WTC11 (cell line): ENCODE measurements at regions not wholly inside any gene's neighbourhood (a gene's known extent, or its start where the extent isn't known, plus 50 kb on each side); places are given as distances from the start of the nearest gene placed in this dataset.
"Not testable (repeated sequence)": the region's sequence is repeated elsewhere in the genome, so short reads cannot be mapped to it uniquely, and the experiment has no call there.

Experiments used
- ATAC-seq: fragments of 200-7000 bp; cut with Tn5 transposase; 2 replicates; pipeline ENCODE4 v1.10.0; 2021; ENCODE audit warnings: mild to moderate bottlenecking, moderate library complexity
- CTCF ChIA-PET: fragments of 300-600 bp; sonication (Branson Sonifier 250); formaldehyde crosslinking; loops from one replicate; lab custom pipeline; 2021; ENCODE audit warnings: antibody characterized with exemption; lab: Charles Lee
- POLR2A ChIA-PET: fragments of 350-600 bp; sonication (Branson Sonifier 250); formaldehyde crosslinking; loops from one replicate; lab custom pipeline; 2021; ENCODE audit warnings: antibody characterized with exemption; lab: Charles Lee
- DNase-seq: peaks from one replicate; pipeline ENCODE4 v3.0.0; 2021; ENCODE audit warnings: low spot score
- H3K27ac Mint-ChIP-seq: 2 replicates; pipeline ENCODE4 v1.8.0; 2021; ENCODE audit warnings: mixed read lengths
- H3K27me3 Mint-ChIP-seq: 2 replicates; pipeline ENCODE4 v1.8.0; 2021; ENCODE audit warnings: low read depth, mild to moderate bottlenecking, moderate library complexity, mixed read lengths
- H3K36me3 Mint-ChIP-seq: 2 replicates; pipeline ENCODE4 v1.8.0; 2021; ENCODE audit warnings: mixed read lengths
- H3K4me1 Mint-ChIP-seq: 2 replicates; pipeline ENCODE4 v1.8.0; 2022; ENCODE audit warnings: mixed read lengths
- H3K4me3 Mint-ChIP-seq: 2 replicates; pipeline ENCODE4 v1.8.0; 2021; ENCODE audit warnings: mild to moderate bottlenecking, moderate library complexity, mixed read lengths
- H3K9me3 Mint-ChIP-seq: 2 replicates; pipeline ENCODE4 v1.8.0; 2021; ENCODE audit warnings: mixed read lengths
- ATF2 ChIP-seq: sonication (generic); formaldehyde crosslinking; IDR thresholded peaks from 2 replicates; pipeline ENCODE4 v1.8.1; 2022; ENCODE audit warnings: low read depth, missing genetic modification reagents, borderline replicate concordance
- CREM ChIP-seq: sonication (generic); formaldehyde crosslinking; IDR thresholded peaks from 2 replicates; pipeline ENCODE4 v1.8.1; 2022; ENCODE audit warnings: mild to moderate bottlenecking, missing genetic modification reagents, moderate library complexity
- FOXJ3 ChIP-seq: sonication (generic); formaldehyde crosslinking; IDR thresholded peaks from 2 replicates; pipeline ENCODE4 v1.9.0; 2021; ENCODE audit warnings: missing genetic modification reagents, mild to moderate bottlenecking, borderline replicate concordance
- FOXK1 ChIP-seq: sonication (generic); formaldehyde crosslinking; IDR thresholded peaks from 2 replicates; pipeline ENCODE4 v1.8.0; 2022; ENCODE audit warnings: mild to moderate bottlenecking, moderate library complexity, missing genetic modification reagents
- KAT7 ChIP-seq: sonication (generic); formaldehyde crosslinking; IDR thresholded peaks from 2 replicates; pipeline ENCODE4 v1.8.1; 2023; ENCODE audit warnings: missing genetic modification reagents, mild to moderate bottlenecking, borderline replicate concordance
- MLX ChIP-seq: sonication (generic); formaldehyde crosslinking; IDR thresholded peaks from 2 replicates; pipeline ENCODE4 v1.8.1; 2023; ENCODE audit warnings: mild to moderate bottlenecking, missing genetic modification reagents, moderate library complexity
- NR3C1 ChIP-seq: sonication (generic); formaldehyde crosslinking; conservative IDR thresholded peaks from 2 replicates; pipeline ENCODE4 v1.8.1; 2023; ENCODE audit warnings: low read depth, mild to moderate bottlenecking, missing genetic modification reagents
- PRRX2 ChIP-seq: fragments of 250-450 bp; sonication (Bioruptor Pico); IDR thresholded peaks from 2 replicates; pipeline ENCODE4 v1.8.0; 2021; ENCODE audit warnings: mild to moderate bottlenecking
- SMAD4 ChIP-seq: sonication (generic); formaldehyde crosslinking; IDR thresholded peaks from 2 replicates; pipeline ENCODE4 v1.8.0; 2022; ENCODE audit warnings: mild to moderate bottlenecking, missing genetic modification reagents
- SOX15 ChIP-seq: fragments of 250-450 bp; sonication (Bioruptor Pico); IDR thresholded peaks from 2 replicates; pipeline ENCODE4 v1.9.0; 2021; ENCODE audit warnings: mild to moderate bottlenecking
- TEAD4 ChIP-seq: sonication (generic); formaldehyde crosslinking; IDR thresholded peaks from 2 replicates; pipeline ENCODE4 v1.8.0; 2022; ENCODE audit warnings: mild to moderate bottlenecking, missing genetic modification reagents
- TP53 ChIP-seq: sonication (generic); formaldehyde crosslinking; IDR thresholded peaks from 2 replicates; pipeline ENCODE4 v1.8.1; 2023; ENCODE audit warnings: mild to moderate bottlenecking, missing genetic modification reagents
- ZNF121 ChIP-seq: sonication (generic); formaldehyde crosslinking; IDR thresholded peaks from 2 replicates; pipeline ENCODE4 v1.8.0; 2023; ENCODE audit warnings: missing genetic modification reagents
- ZNF263 ChIP-seq: sonication (generic); formaldehyde crosslinking; IDR thresholded peaks from 2 replicates; pipeline ENCODE4 v1.8.1; 2022; ENCODE audit warnings: low read depth, mild to moderate bottlenecking, moderate library complexity, missing genetic modification reagents
- ZNF416 ChIP-seq: fragments of 250-450 bp; sonication (Bioruptor Pico); IDR thresholded peaks from 2 replicates; pipeline ENCODE4 v1.9.0; 2021; ENCODE audit warnings: mild to moderate bottlenecking, inconsistent platforms
- TF ChIP-seq, protein P1 (sequence below): fragments of 250-450 bp; sonication (Bioruptor Pico); IDR thresholded peaks from 2 replicates; pipeline ENCODE4 v1.9.0; 2021; ENCODE audit warnings: mild to moderate bottlenecking, borderline replicate concordance
- TF ChIP-seq, protein P2 (sequence below): sonication (generic); formaldehyde crosslinking; IDR thresholded peaks from 2 replicates; pipeline ENCODE4 v1.8.0; 2023; ENCODE audit warnings: missing genetic modification reagents, mild to moderate bottlenecking, borderline replicate concordance
- TF ChIP-seq, protein P3 (sequence below): sonication (generic); formaldehyde crosslinking; IDR thresholded peaks from 2 replicates; pipeline ENCODE4 v1.8.0; 2023; ENCODE audit warnings: missing genetic modification reagents

- CTCF ChIA-PET = interaction anchor here (0.6 to 2.3 kb wide), 2 partner anchors 193 to 310 kb away, joined by 3 to 8 read pairs; no protein-coding TSS in a partner anchor
- TF ChIP-seq FOXJ3 (CRISPR knock-in tag) = no peak
- no peak for TF ChIP-seq MLX (CRISPR knock-in tag)
- no peak for TF ChIP-seq NR3C1 (CRISPR knock-in tag)
- no peak for TF ChIP-seq TP53 (CRISPR knock-in tag)
- no peak for TF ChIP-seq PRRX2 (CRISPR knock-in tag)
- TF ChIP-seq, protein P1, sequence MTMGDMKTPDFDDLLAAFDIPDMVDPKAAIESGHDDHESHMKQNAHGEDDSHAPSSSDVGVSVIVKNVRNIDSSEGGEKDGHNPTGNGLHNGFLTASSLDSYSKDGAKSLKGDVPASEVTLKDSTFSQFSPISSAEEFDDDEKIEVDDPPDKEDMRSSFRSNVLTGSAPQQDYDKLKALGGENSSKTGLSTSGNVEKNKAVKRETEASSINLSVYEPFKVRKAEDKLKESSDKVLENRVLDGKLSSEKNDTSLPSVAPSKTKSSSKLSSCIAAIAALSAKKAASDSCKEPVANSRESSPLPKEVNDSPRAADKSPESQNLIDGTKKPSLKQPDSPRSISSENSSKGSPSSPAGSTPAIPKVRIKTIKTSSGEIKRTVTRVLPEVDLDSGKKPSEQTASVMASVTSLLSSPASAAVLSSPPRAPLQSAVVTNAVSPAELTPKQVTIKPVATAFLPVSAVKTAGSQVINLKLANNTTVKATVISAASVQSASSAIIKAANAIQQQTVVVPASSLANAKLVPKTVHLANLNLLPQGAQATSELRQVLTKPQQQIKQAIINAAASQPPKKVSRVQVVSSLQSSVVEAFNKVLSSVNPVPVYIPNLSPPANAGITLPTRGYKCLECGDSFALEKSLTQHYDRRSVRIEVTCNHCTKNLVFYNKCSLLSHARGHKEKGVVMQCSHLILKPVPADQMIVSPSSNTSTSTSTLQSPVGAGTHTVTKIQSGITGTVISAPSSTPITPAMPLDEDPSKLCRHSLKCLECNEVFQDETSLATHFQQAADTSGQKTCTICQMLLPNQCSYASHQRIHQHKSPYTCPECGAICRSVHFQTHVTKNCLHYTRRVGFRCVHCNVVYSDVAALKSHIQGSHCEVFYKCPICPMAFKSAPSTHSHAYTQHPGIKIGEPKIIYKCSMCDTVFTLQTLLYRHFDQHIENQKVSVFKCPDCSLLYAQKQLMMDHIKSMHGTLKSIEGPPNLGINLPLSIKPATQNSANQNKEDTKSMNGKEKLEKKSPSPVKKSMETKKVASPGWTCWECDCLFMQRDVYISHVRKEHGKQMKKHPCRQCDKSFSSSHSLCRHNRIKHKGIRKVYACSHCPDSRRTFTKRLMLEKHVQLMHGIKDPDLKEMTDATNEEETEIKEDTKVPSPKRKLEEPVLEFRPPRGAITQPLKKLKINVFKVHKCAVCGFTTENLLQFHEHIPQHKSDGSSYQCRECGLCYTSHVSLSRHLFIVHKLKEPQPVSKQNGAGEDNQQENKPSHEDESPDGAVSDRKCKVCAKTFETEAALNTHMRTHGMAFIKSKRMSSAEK (CRISPR knock-in tag) = no peak
- TF ChIP-seq FOXK1 = no peak
- no peak for TF ChIP-seq ZNF416 (CRISPR knock-in tag)
- TF ChIP-seq ATF2 (CRISPR knock-in tag) = no peak
- no peak for TF ChIP-seq KAT7
- TF ChIP-seq SMAD4 (CRISPR knock-in tag) = no peak
- TF ChIP-seq CREM (CRISPR knock-in tag) = no peak
- TF ChIP-seq, all 79 proteins: peak for 0
- peak overlapping the region; percentile 32 for H3K4me3 Mint-ChIP-seq
- H3K27ac Mint-ChIP-seq = peak overlapping the region; percentile 77
- peaks cover 4% of the 10 kb centered on the region for H3K27me3 Mint-ChIP-seq
- POLR2A ChIA-PET = no interaction called here
- no peak for DNase-seq
- peaks cover 25% of the 10 kb centered on the region for H3K36me3 Mint-ChIP-seq
- H3K4me1 Mint-ChIP-seq = peaks cover 58% of the 10 kb centered on the region
- ATAC-seq = peak; percentile 67
- peaks cover 4% of the 10 kb centered on the region for H3K9me3 Mint-ChIP-seq
Observed at GRCh38 chr10:29728541-29729049, 93.8 kb upstream of the SVIL start.

GRCh38 chr10:29725927-29726326 lies 91.2 kb upstream of the SVIL start:
- not testable (repeated sequence) for ATAC-seq, H3K27me3 Mint-ChIP-seq, DNase-seq, H3K4me3 Mint-ChIP-seq, H3K27ac Mint-ChIP-seq
- peak; percentile 79; the same call in 1 of the 2 replicates for TF ChIP-seq ZNF121 (CRISPR knock-in tag)
- POLR2A ChIA-PET = interaction anchor here (0.6 kb wide), 1 partner anchor 26 kb away, joined by 3 read pairs; no protein-coding TSS in a partner anchor
- H3K9me3 Mint-ChIP-seq = peaks cover 15% of the 10 kb centered on the region
- CTCF ChIA-PET = interaction anchor here (0.9 kb wide), 1 partner anchor 10 kb away, joined by 4 read pairs; no protein-coding TSS in a partner anchor
- H3K36me3 Mint-ChIP-seq = peaks cover 41% of the 10 kb centered on the region
- peaks cover 35% of the 10 kb centered on the region for H3K4me1 Mint-ChIP-seq

- CTCF ChIA-PET = no interaction called here
- DNase-seq (no peak), ATAC-seq (no peak)
- Mint-ChIP-seq H3K27ac (no peak overlapping the region), H3K27me3 (peaks cover 2% of the 10 kb centered on the region; the same call in 1 of the 2 replicates), H3K9me3 (peaks cover 21% of the 10 kb centered on the region), H3K36me3 (peaks cover 45% of the 10 kb centered on the region), H3K4me1 (peaks cover 32% of the 10 kb centered on the region), H3K4me3 (no peak overlapping the region)
- POLR2A ChIA-PET = no interaction called here
- TF ChIP-seq ZNF263 (CRISPR knock-in tag) = no peak
- no peak for TF ChIP-seq SOX15
- TF ChIP-seq, protein P2, sequence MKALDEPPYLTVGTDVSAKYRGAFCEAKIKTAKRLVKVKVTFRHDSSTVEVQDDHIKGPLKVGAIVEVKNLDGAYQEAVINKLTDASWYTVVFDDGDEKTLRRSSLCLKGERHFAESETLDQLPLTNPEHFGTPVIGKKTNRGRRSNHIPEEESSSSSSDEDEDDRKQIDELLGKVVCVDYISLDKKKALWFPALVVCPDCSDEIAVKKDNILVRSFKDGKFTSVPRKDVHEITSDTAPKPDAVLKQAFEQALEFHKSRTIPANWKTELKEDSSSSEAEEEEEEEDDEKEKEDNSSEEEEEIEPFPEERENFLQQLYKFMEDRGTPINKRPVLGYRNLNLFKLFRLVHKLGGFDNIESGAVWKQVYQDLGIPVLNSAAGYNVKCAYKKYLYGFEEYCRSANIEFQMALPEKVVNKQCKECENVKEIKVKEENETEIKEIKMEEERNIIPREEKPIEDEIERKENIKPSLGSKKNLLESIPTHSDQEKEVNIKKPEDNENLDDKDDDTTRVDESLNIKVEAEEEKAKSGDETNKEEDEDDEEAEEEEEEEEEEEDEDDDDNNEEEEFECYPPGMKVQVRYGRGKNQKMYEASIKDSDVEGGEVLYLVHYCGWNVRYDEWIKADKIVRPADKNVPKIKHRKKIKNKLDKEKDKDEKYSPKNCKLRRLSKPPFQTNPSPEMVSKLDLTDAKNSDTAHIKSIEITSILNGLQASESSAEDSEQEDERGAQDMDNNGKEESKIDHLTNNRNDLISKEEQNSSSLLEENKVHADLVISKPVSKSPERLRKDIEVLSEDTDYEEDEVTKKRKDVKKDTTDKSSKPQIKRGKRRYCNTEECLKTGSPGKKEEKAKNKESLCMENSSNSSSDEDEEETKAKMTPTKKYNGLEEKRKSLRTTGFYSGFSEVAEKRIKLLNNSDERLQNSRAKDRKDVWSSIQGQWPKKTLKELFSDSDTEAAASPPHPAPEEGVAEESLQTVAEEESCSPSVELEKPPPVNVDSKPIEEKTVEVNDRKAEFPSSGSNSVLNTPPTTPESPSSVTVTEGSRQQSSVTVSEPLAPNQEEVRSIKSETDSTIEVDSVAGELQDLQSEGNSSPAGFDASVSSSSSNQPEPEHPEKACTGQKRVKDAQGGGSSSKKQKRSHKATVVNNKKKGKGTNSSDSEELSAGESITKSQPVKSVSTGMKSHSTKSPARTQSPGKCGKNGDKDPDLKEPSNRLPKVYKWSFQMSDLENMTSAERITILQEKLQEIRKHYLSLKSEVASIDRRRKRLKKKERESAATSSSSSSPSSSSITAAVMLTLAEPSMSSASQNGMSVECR = no peak
- TF ChIP-seq TEAD4 (CRISPR knock-in tag) = no peak
- no peak for TF ChIP-seq CREM (CRISPR knock-in tag)
- TF ChIP-seq, protein P3, sequence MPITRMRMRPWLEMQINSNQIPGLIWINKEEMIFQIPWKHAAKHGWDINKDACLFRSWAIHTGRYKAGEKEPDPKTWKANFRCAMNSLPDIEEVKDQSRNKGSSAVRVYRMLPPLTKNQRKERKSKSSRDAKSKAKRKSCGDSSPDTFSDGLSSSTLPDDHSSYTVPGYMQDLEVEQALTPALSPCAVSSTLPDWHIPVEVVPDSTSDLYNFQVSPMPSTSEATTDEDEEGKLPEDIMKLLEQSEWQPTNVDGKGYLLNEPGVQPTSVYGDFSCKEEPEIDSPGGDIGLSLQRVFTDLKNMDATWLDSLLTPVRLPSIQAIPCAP (CRISPR knock-in tag) = no peak
- no peak for TF ChIP-seq NR3C1 (CRISPR knock-in tag)
Observed at GRCh38 chr10:29725133-29725720, 90.5 kb upstream of the SVIL start.
